Aorta (tissue), 5 donors: ENCODE measurements at regions not wholly inside any gene's neighbourhood (a gene's known extent, or its start where the extent isn't known, plus 50 kb on each side); places are given as distances from the start of the nearest gene placed in this dataset.

ENCODE experiments used
- ATAC-seq: fragments of 200-7000 bp; cut with Tn5 transposase; one replicate; pipeline ENCODE4 v1.9.1; 2022; ENCODE audit warnings: moderate library complexity; ENCODE audit not compliant: low FRiP score
- DNase-seq, 2 donors: peaks; one replicate each; pipeline ENCODE4 v3.0.0-alpha.2; 2020
- H3K27ac ChIP-seq, 2 donors: one replicate each; pipeline ENCODE4 v1.5.1; 2013; ENCODE audit warnings: low read length in 2 of 2, mild to moderate bottlenecking in 2 of 2, moderate library complexity in 2 of 2, control low read depth in 1 of 2, inconsistent platforms in 1 of 2, low read depth in 1 of 2
- H3K27me3 ChIP-seq, 2 donors: one replicate each; pipeline ENCODE4 v1.6.1; 2013; ENCODE audit warnings: control low read depth in 1 of 2, low read length in 1 of 2, mild to moderate bottlenecking in 1 of 2, moderate library complexity in 1 of 2; ENCODE audit not compliant: insufficient read depth in 2 of 2, control insufficient read depth in 1 of 2
- H3K36me3 ChIP-seq, 2 donors: one replicate each; pipeline ENCODE4 v1.6.1; 2013; ENCODE audit warnings: control low read depth in 1 of 2, low read length in 1 of 2, mild to moderate bottlenecking in 1 of 2; ENCODE audit not compliant: insufficient read depth in 2 of 2, control insufficient read depth in 1 of 2
- H3K4me1 ChIP-seq, 2 donors: one replicate each; pipeline ENCODE4 v1.6.1; 2013; ENCODE audit warnings: low read length in 2 of 2, control low read depth in 1 of 2, mild to moderate bottlenecking in 1 of 2, moderate library complexity in 1 of 2; ENCODE audit not compliant: insufficient read depth in 2 of 2, control insufficient read depth in 1 of 2
- H3K4me3 ChIP-seq, 2 donors: one replicate each; pipeline ENCODE4 v1.5.1; 2013; ENCODE audit warnings: low read length in 2 of 2, control low read depth in 1 of 2, mild to moderate bottlenecking in 1 of 2
- H3K9me3 ChIP-seq: one replicate; pipeline ENCODE4 v1.6.1; 2013; ENCODE audit warnings: mild to moderate bottlenecking, low read length; ENCODE audit not compliant: control insufficient read depth
- WGBS, 2 donors: extraction: QIAGEN DNeasy Blood & Tissue Kit; methylation state at CpG; one replicate each; pipeline ENCODE4 v1.1.7; 2013; 5-methylcytosine and 5-hydroxymethylcytosine counted together
- intact Hi-C, 2 donors: fragments of 100-400 bp; cut with DNase I; formaldehyde crosslinking; loops; one replicate each; pipeline versions ENCODE4 v1.14.2 to v1.15.0; 2022
- donor health status: healthy with polysubstance abuse.
- donor health status: Bipolar disorder and iron deficiency.
- donor health status: DM: no; HTN: no; CAD: no.
- donor health status: DM: no; HTN: no; CAD: no.
- donor health status: DM: yes; HTN: yes; CAD: no.

GRCh38 chr10:106213493-106213892 lies 951.0 kb downstream of the SORCS1 start:
- H3K4me1 ChIP-seq, result no peaks in the 10 kb centered on the region
- no peaks in the 10 kb centered on the region for H3K36me3 ChIP-seq
- no peak for ATAC-seq
- intact Hi-C loops, result no loop called here
- H3K27me3 ChIP-seq, result no peaks in the 10 kb centered on the region
- WGBS, 2 donors, result 84 to 87% methylated on average over 1 of the region's 1 CpG
- no peak overlapping the region for H3K27ac ChIP-seq
- no peak for DNase-seq
- H3K4me3 ChIP-seq, result no peak overlapping the region
- no peaks in the 10 kb centered on the region for H3K9me3 ChIP-seq

GRCh38 chr10:106198275-106198674 lies 966.2 kb downstream of the SORCS1 start:
- no peak overlapping the region for H3K27ac ChIP-seq
- H3K4me3 ChIP-seq, result no peak overlapping the region
- H3K4me1 ChIP-seq, result no peaks in the 10 kb centered on the region
- no peak for ATAC-seq
- H3K27me3 ChIP-seq, result no peaks in the 10 kb centered on the region
- peaks cover 2% of the 10 kb centered on the region for H3K9me3 ChIP-seq
- intact Hi-C loops, result no loop called here
- no peaks in the 10 kb centered on the region for H3K36me3 ChIP-seq
- DNase-seq, result no peak

- intact Hi-C loops, result no loop called here
- DNase-seq, result no peak
- H3K27me3 ChIP-seq, result no peaks in the 10 kb centered on the region
- H3K27ac ChIP-seq, result no peak overlapping the region
- no peak for ATAC-seq
- no peaks in the 10 kb centered on the region for H3K4me1 ChIP-seq
- H3K9me3 ChIP-seq, result no peaks in the 10 kb centered on the region
- H3K36me3 ChIP-seq, result no peaks in the 10 kb centered on the region
- H3K4me3 ChIP-seq, result no peak overlapping the region
- 19 to 38% methylated on average over 2 of the region's 2 CpGs for WGBS, 2 donors
Measured at GRCh38 chr10:106189292-106189691, 975.2 kb downstream of the SORCS1 start.

DNA sequence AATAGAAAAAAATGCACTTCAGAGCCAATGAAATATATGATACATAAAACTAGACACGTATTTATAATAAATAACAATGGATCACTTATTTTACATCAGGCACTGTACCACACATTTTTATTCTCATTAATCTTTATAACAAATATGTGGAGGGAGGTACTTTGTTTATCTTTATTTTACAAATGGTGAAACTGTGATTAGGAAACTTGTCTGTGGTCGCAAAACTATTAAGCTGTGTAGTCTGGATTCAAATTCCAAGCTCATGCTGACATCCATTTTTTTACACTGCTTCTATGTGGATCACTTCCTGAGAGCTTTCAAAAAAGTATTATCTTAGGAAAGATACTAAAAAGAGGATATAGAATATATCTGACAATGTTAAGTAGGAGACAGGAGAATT lies 978.6 kb downstream of the SORCS1 start:
- H3K9me3 ChIP-seq, result no peaks in the 10 kb centered on the region
- H3K4me1 ChIP-seq, result no peaks in the 10 kb centered on the region
- no peaks in the 10 kb centered on the region for H3K36me3 ChIP-seq
- WGBS, 2 donors, result 43 to 59% methylated on average over 2 of the region's 2 CpGs
- H3K4me3 ChIP-seq, result no peak overlapping the region
- ATAC-seq (no peak), DNase-seq (no peak)
- intact Hi-C loops, result no loop called here
- no peaks in the 10 kb centered on the region for H3K27me3 ChIP-seq
- no peak overlapping the region for H3K27ac ChIP-seq

- Histone ChIP-seq H3K4me3 (no peak overlapping the region), H3K27ac (no peak overlapping the region), H3K27me3 (no peaks in the 10 kb centered on the region), H3K36me3 (no peaks in the 10 kb centered on the region), H3K4me1 (no peaks in the 10 kb centered on the region), H3K9me3 (no peaks in the 10 kb centered on the region)
- intact Hi-C loops, result no loop called here
- DNase-seq (no peak), ATAC-seq (no peak)
- 51 to 57% methylated on average over 5 of the region's 5 CpGs for WGBS, 2 donors
Measured at GRCh38 chr10:106183041-106183440, 981.5 kb downstream of the SORCS1 start.

DNA sequence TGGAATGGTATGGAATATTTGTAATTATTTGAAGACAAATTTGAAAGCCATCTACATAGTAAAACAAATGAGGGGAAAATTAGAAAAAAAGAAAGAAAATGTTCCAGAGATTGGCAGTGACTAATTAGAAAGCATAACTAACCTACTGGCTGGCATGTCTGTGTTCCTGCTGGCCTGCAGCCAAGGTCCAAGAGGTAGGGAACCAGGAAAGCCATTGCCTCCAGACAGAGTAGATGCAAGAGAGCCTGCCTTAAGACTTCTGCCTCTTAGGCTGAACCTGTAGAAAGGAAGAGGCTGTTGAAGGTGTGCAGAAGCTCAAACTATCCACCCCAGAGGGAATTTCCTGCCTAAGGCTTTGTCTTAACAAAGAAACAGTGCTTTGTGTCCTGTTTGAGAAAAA lies 982.0 kb downstream of the SORCS1 start:
- Histone ChIP-seq H3K27me3 (no peaks in the 10 kb centered on the region), H3K36me3 (no peaks in the 10 kb centered on the region), H3K27ac (no peak overlapping the region), H3K4me3 (no peak overlapping the region), H3K4me1 (no peaks in the 10 kb centered on the region), H3K9me3 (no peaks in the 10 kb centered on the region)
- ATAC-seq (no peak), DNase-seq (no peak)
- intact Hi-C loops, result no loop called here

GRCh38 chr10:106181501-106181900 lies 983.0 kb downstream of the SORCS1 start:
- H3K9me3 ChIP-seq, result no peaks in the 10 kb centered on the region
- no peaks in the 10 kb centered on the region for H3K27me3 ChIP-seq
- no peak for DNase-seq
- H3K36me3 ChIP-seq, result no peaks in the 10 kb centered on the region
- no peak overlapping the region for H3K27ac ChIP-seq
- no peak for ATAC-seq
- no peak overlapping the region for H3K4me3 ChIP-seq
- WGBS, 2 donors, result 60 to 63% methylated on average over 3 of the region's 3 CpGs
- H3K4me1 ChIP-seq, result no peaks in the 10 kb centered on the region
- intact Hi-C loops, result no loop called here

DNA sequence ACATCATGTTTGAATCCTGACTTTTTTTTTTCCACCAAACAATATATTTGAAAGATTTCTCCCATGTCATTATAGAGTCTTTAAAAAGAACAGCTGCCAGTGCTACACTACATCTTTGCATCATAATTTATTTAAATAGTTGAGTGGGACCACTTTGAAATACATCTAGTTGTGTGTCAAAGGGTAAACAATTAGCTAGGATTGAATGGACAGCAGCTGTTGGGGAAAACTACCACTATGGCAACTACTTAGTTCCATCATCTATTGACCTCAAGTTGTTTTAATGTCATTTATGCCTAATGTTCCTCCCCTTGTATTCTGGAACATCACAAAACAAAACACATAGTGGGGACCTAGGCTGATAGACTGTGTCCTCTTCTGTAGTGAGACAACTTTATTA lies 985.1 kb downstream of the SORCS1 start:
- Histone ChIP-seq H3K27ac (no peak overlapping the region), H3K9me3 (no peaks in the 10 kb centered on the region), H3K27me3 (no peaks in the 10 kb centered on the region), H3K4me1 (no peaks in the 10 kb centered on the region), H3K36me3 (no peaks in the 10 kb centered on the region), H3K4me3 (no peak overlapping the region)
- intact Hi-C loops, result loop anchor here in 1 of 2 donors (10.0 kb wide), 1 partner anchor 225 kb away; no protein-coding TSS in a partner anchor
- DNase-seq (no peak), ATAC-seq (no peak)

- ATAC-seq, result no peak
- DNase-seq, result no peak
- intact Hi-C loops, result loop anchor here in 1 of 2 donors (10.0 kb wide), 1 partner anchor 221 kb away; no protein-coding TSS in a partner anchor
Measured at GRCh38 chr10:106175760-106176377, 988.6 kb downstream of the SORCS1 start.

More at GRCh38 chr10:106175760-106176377, 988.6 kb downstream of the SORCS1 start:
- no peaks in the 10 kb centered on the region for H3K4me1 ChIP-seq
- 49 to 52% methylated on average over 5 of the region's 5 CpGs for WGBS, 2 donors
- no peak overlapping the region for H3K27ac ChIP-seq
- no peaks in the 10 kb centered on the region for H3K9me3 ChIP-seq
- H3K27me3 ChIP-seq, result no peaks in the 10 kb centered on the region
- no peaks in the 10 kb centered on the region for H3K36me3 ChIP-seq
- H3K4me3 ChIP-seq, result no peak overlapping the region
